PC-3 (cell line): ENCODE measurements at regions not wholly inside any gene's neighbourhood (a gene's known extent, or its start where the extent isn't known, plus 50 kb on each side); places are given as distances from the start of the nearest gene placed in this dataset.

Experiments used
- CTCF ChIP-seq: fragments of 300-600 bp; sonication (generic); conservative IDR thresholded peaks from 2 replicates; pipeline ENCODE4 v1.5.1; 2017; ENCODE audit warnings: antibody characterized with exemption, low read depth, mild to moderate bottlenecking, low read length
- EZH2 ChIP-seq: fragments of 300-600 bp; sonication (generic); IDR thresholded peaks from one replicate; pipeline ENCODE4 v1.6.1; 2017; ENCODE audit warnings: antibody characterized with exemption, mild to moderate bottlenecking, low read length; ENCODE audit not compliant: unreplicated experiment
- EZH2phosphoT487 ChIP-seq: fragments of 300-600 bp; sonication (generic); IDR thresholded peaks from 2 replicates; pipeline ENCODE4 v1.6.1; 2018; ENCODE audit warnings: mild to moderate bottlenecking, antibody characterized with exemption, low read length, borderline replicate concordance

DNA sequence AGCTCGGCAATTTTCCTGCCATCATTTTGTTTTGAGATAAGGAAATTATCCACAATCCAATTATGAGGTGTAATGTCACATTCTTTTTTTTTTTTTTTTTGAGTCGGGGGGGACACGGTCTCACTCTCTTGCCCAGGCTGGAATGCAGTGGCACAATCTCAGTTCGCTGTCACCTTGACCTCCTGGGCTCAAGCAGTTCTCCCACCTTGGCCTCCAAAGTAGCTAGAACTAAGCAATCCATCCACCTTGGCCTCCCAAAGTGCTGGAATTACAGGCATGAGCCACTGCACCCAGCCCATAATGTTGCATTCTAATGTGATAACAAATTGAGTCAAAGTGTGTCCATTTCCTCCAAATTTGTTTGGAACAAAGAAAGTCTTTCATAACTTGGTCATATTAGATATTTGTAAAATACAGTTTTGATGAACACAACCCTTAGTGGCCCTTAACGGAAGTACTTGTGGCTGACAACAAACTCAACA is 144.1 kb upstream of the AFDN start:
- TF ChIP-seq CTCF = no peak
- no peak for TF ChIP-seq EZH2
- no peak for TF ChIP-seq EZH2phosphoT487
